Suppressor macrophage (primary cell): ENCODE measurements at regions not wholly inside any gene's neighbourhood (a gene's known extent, or its start where the extent isn't known, plus 50 kb on each side); places are given as distances from the start of the nearest gene placed in this dataset.
"Not testable (repeated sequence)": the region's sequence is repeated elsewhere in the genome, so short reads cannot be mapped to it uniquely, and the experiment has no call there.

Source experiments
- DNase-seq, 4 experiments: peaks; one replicate each; pipeline ENCODE4 v3.0.0-alpha.2; 2020 to 2022

GRCh38 chr6:158920311-158920905, 79.6 kb downstream of the RSPH3 start:
- DNase-seq = no peak

GRCh38 chr6:158919865-158920264, 80.1 kb downstream of the RSPH3 start:
- no peak for DNase-seq

- no peak for DNase-seq
Observed at GRCh38 chr6:158916617-158917016, 83.4 kb downstream of the RSPH3 start.

GRCh38 chr6:158914923-158915322, 85.1 kb downstream of the RSPH3 start:
- DNase-seq = no peak

DNA sequence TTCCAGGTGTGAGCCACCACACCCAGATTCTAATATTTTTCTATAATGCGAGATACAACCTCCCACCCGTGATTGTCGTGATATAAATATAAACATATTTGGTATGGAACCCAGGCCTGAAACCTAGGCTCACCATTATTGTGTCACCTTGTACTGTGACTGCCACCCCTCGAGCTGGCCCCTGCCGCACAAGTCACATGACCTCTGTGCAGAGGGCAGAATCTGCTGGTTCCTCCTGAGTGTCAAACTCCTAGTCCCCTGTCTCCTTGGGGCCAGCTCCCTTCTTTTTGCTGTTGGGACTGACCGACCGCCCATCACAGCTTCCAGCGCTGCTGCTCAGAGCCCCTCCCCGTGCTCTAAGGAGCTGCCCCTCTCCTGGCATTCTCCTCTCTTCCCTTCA, 86.4 kb downstream of the RSPH3 start:
- no peak for DNase-seq

- no peak for DNase-seq
Observed at GRCh38 chr6:158912655-158913054, 87.3 kb downstream of the RSPH3 start.

DNA sequence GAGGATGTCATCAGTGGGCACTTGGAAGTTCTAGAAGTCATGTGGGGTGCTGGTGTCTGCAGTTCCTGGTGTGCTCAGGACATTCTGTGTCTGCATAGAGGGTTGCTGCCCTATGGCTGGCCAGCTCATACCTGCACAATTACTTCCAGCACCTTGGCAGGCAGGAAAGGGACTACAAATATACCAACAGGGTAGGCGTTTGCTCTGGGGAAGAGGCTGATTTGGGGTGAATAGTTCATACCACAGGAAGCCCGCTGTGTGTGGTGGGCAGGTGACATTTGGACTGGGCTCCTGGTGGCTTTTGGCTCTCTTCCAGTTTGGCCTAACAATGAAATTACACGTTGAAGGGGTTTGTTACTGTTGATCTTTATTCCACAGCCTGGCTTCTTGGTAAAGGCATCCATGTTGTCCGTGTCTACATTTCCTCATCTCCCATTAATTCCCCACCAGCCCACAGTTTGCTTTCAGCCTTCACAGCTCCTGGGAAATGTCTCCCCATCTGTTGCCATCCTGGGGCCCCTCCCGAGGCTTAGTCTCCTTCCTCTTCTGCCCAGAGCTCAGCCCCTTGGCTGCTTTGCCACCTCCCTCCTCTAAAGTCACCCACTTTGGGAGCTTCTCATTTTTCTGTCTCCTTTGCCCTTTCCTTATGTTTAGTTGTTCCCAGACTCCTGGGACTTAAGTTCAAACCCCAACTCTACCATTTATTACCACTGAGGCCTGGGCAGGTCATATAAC, 88.1 kb downstream of the RSPH3 start:
- DNase-seq = peak in 3 of 4 experiments; percentile 43 to 55 (median 48)

- peak; percentile 12 to 56 (median 36) for DNase-seq
Observed at GRCh38 chr6:158910484-158911440, 89.2 kb downstream of the RSPH3 start.

GRCh38 chr6:158909938-158910337, 90.1 kb downstream of the RSPH3 start:
- DNase-seq = no peak

DNA sequence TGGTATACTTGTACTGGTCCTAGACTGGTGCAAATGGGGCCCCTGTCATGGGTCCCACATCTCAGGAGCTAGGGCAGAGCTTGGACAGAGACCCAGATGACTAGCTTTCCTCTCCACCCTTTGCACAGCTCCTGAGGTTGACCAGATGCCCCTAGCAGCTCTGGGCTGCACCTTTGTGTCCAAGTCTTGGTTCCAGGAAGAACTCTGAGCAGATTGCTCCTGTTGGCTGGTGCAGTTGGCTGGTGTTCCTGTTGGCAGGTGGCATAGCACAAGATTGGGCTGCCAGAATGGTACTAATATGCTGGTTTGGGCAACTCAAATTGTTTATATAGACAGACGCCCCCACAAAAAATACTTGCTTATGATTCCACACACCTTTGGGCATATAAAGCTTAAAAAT, 89.4 kb upstream of the EZR start:
- DNase-seq = no peak

- no peak for DNase-seq
Observed at GRCh38 chr6:158907931-158908330, 88.8 kb upstream of the EZR start.

DNA sequence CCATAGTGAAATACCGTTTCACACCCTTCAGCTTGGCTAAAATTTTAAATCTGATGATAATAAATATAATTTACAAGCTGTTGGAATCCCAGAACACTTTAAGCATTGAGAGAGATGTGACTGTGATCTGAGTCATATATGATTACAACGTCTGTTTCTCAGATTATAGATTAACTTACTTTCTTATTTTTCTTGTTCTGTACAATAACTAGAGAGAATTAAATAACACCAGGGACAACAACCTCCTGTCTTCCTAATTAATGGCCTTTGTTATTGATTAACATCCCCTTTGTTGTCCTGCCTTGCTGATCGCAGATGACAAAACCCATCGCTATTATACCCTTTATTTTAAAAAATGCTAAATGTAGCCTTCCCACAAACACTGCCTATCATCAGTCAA, 87.8 kb upstream of the EZR start:
- no peak for DNase-seq

DNA sequence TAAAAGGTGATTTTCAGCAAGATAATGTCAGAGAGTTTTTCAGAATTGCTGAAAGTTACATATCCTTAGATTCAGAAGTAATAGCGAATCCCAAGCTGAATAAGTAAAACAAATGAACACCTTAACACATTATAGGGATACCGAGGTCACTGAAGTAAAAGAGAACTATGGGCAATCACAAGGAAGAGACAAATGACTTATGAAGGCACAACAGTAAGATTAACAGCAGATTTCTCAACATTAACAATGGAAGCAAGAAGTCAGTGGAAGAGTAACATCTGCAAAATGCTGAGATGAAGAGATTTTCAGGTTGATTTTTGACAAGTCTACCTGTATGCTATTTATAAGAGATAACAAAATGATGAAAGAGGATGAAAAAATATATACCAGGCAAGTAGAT, 86.1 kb upstream of the EZR start:
- DNase-seq = no peak

GRCh38 chr6:158903801-158904200, 84.6 kb upstream of the EZR start:
- DNase-seq = no peak

DNA sequence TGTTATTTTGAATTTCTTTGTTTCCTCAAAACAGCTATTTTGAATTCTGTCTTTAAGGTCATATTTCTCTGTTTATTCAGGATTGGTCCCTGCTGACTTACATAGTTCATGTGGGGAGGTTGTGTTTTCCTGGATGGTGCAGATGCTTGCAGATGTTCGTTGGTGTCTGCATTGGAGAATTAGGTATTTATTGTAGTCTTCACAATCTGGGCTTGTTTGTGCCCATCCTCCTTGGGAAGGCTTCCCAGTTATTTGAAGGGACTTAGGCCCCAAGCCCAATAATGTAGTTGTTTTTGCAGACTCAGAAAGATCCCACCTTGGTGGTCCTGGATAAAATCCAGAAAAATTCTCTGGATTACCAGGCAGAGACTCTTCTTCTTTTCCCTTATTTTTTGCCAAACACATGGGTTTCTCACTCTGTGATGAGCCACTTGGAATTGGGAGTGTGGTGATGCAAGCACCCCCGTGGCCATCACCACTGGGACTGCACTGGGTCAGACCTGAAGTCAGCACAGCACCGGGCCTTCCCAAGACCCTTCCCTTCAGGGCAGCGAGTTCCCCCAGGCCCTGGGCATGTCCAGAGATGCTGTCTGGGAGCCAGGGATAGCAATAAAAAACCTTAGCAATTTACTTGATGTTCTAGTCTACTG, 81.6 kb upstream of the EZR start:
- no peak for DNase-seq

GRCh38 chr6:158897236-158897635, 78.1 kb upstream of the EZR start:
- no peak for DNase-seq

DNA sequence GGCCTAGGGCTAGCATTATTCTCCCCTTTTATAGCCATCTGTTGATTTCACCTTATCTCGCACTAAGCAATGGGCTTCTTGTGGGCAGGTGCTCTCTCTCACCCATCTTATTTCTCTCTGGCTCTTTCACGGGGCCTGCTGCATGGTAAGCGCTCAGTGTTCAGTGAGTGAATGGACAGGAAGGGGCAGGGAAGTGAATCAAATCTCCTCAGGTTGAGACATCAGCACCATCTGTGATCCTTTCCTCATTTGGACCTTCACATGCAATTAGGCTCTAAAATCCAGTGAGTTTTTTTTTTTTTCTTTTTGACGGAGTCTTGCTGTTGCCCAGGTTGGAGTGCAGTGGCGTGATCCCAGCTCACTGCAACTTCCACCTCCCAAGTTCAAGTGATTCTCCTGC, 76.5 kb upstream of the EZR start:
- DNase-seq = no peak

- DNase-seq = no peak
Observed at GRCh38 chr6:158894193-158894592, 75.0 kb upstream of the EZR start.

- DNase-seq = no peak
Observed at GRCh38 chr6:158892266-158892665, 73.1 kb upstream of the EZR start.

- DNase-seq = not testable (repeated sequence)
Observed at GRCh38 chr6:158891560-158891959, 72.4 kb upstream of the EZR start.

DNA sequence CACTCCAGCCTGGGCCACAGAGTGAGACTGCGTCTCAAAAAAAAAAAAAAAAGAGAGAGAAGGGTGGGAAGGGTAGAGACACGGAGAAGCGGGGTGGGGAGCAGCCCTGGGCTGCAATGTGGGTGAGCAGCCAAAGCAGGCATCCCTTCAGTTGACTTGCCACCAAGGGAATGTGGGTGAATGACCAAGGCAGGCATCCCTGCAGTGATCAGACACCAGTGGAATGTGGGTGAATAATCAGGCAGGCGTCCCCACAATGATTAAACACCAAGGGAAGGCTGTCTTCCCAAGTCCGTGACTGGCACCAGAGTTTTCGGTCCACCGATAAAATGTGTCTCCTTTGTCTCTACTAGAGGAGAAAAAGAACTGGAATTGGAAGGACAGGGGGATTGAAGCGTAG, 69.0 kb upstream of the EZR start:
- not testable (repeated sequence) for DNase-seq

GRCh38 chr6:158886346-158886977, 67.3 kb upstream of the EZR start:
- not testable (repeated sequence) for DNase-seq
